Gastrocnemius medialis (tissue), 4 donors: ENCODE measurements at regions not wholly inside any gene's neighbourhood (a gene's known extent, or its start where the extent isn't known, plus 50 kb on each side); places are given as distances from the start of the nearest gene placed in this dataset.
"Not testable (repeated sequence)": the region's sequence is repeated elsewhere in the genome, so short reads cannot be mapped to it uniquely, and the experiment has no call there.

Experiments used
- ATAC-seq, 2 donors: fragments of 150-250 bp; one replicate each; pipeline ENCODE4 v1.9.1; 2016
- DNase-seq, 2 donors: peaks; one replicate each; pipeline ENCODE4 v3.0.0-alpha.2; 2019
- H3K27ac ChIP-seq, 4 donors: fragments of 200-600 bp; sonication (generic); 1 replicate in 1 of 4; 2 replicates in 3 of 4; pipeline ENCODE4 v1.5.1; 2016 to 2018; ENCODE audit warnings: mild to moderate bottlenecking in 2 of 4, moderate library complexity in 1 of 4
- H3K27me3 ChIP-seq, 3 donors: fragments of 200-600 bp; sonication (generic) in 2 of 3; 1 replicate in 1 of 3; 2 replicates in 2 of 3; pipeline versions ENCODE4 v1.5.1 to v1.6.0; 2016 to 2019; ENCODE audit warnings: mild to moderate bottlenecking in 1 of 3, moderate library complexity in 1 of 3
- H3K36me3 ChIP-seq, 2 donors: fragments of 200-600 bp; sonication (generic) in 1 of 2; one replicate each; pipeline ENCODE4 v1.5.1; 2017 to 2018
- H3K4me1 ChIP-seq, 2 donors: fragments of 200-600 bp; sonication (generic) in 1 of 2; one replicate each; pipeline ENCODE4 v1.5.1; 2016 to 2017; ENCODE audit warnings: mild to moderate bottlenecking in 2 of 2
- H3K4me3 ChIP-seq, 4 donors: fragments of 200-600 bp; sonication (generic) in 3 of 4; 1 replicate in 1 of 4; 2 replicates in 3 of 4; pipeline ENCODE4 v1.5.1; 2016 to 2019; ENCODE audit warnings: mild to moderate bottlenecking in 2 of 4
- H3K9me3 ChIP-seq, 3 donors: fragments of 200-600 bp; sonication (generic) in 2 of 3; 1 replicate in 1 of 3; 2 replicates in 2 of 3; pipeline ENCODE4 v1.5.1; 2016 to 2019
- CTCF ChIP-seq, 5 experiments: fragments of 450-650 bp in 3 of 5; fragments of 200-600 bp in 2 of 5; sonication (generic) in 2 of 5; IDR thresholded peaks in 4 of 5; conservative IDR thresholded peaks in 1 of 5; 1 replicate in 4 of 5; 2 replicates in 1 of 5; pipeline ENCODE4 v1.5.1; 2016 to 2019; ENCODE audit warnings: antibody characterized with exemption in 5 of 5, mild to moderate bottlenecking in 3 of 5, moderate library complexity in 3 of 5
- POLR2A ChIP-seq, 2 donors: fragments of 450-650 bp; IDR thresholded peaks; one replicate each; pipeline ENCODE4 v1.6.1; 2017; ENCODE audit warnings: antibody characterized with exemption in 2 of 2, mild to moderate bottlenecking in 2 of 2, moderate library complexity in 2 of 2
- in situ Hi-C, 4 donors: fragments of 200-750 bp; cut with MboI; loops; one replicate each; pipeline versions ENCODE4 v1.15.0 to v1.8.0; 2017; ENCODE audit warnings: low sequenced_read_pairs in 4 of 4
- intact Hi-C: fragments of 100-400 bp; cut with DNase I; formaldehyde crosslinking; loops from one replicate; pipeline ENCODE4 v1.15.1; 2023; ENCODE audit warnings: low total_unique reads

DNA sequence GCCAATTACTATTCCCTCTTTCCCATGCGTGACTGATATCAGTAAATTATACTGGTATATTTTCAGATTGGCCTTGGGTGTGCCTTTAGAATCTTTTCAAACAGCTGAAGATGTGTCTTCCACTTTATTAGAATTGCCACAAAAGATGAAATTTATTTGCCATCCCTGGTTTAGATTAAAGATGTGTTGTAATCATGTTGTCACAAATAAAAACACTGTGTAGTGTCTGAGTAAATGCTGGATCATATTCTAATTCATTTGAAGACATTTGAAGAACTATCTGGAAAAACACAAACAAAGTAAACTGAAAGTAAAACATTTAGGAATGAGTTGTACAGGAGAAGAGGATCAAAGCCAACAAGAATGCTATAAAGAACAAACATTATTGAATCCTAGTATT lies 339.7 kb upstream of the COL8A1 start:
- Histone ChIP-seq H3K27me3 (no peaks in the 10 kb centered on the region), H3K9me3 (no peaks in the 10 kb centered on the region), H3K27ac (no peak overlapping the region), H3K4me3 (no peak overlapping the region), H3K4me1 (no peaks in the 10 kb centered on the region), H3K36me3 (no peaks in the 10 kb centered on the region)
- in situ Hi-C loops = no loop called here
- no peak for TF ChIP-seq CTCF (IDR thresholded peaks at IDR 0.05 in 4 of 5, conservative IDR thresholded peaks at IDR 0.05 in 1 of 5)
- TF ChIP-seq POLR2A (IDR thresholded peaks at IDR 0.05) = no peak
- ATAC-seq (no peak), DNase-seq (no peak)
- intact Hi-C loops = no loop called here

DNA sequence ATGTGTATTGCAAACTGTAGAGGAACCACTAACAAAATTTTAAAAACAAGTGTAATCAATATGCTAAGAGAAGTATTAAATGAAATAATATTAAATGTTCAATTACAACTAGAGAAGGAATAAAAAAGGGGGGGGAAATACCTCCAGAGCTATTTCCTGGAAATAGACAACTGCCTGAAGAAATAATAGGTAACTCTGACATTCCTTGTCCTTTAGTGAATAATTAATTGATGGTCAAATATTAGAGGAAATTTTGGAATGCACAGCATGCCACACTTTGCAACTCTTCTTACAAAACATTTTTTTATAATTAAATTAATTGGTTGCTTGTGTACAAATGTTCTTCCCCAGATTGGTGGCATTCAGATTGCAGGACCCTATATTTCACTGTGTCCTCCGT lies 342.6 kb upstream of the COL8A1 start:
- Histone ChIP-seq H3K4me1 (no peaks in the 10 kb centered on the region), H3K9me3 (no peaks in the 10 kb centered on the region), H3K27ac (no peak overlapping the region), H3K4me3 (no peak overlapping the region), H3K27me3 (no peaks in the 10 kb centered on the region), H3K36me3 (no peaks in the 10 kb centered on the region)
- ATAC-seq (no peak), DNase-seq (no peak)
- intact Hi-C loops (no loop called here), in situ Hi-C loops (no loop called here)
- TF ChIP-seq POLR2A (IDR thresholded peaks at IDR 0.05) (no peak), CTCF (IDR thresholded peaks at IDR 0.05 in 4 of 5, conservative IDR thresholded peaks at IDR 0.05 in 1 of 5) (no peak)

GRCh38 chr3:99294092-99294491 lies 344.3 kb upstream of the COL8A1 start:
- H3K4me3 ChIP-seq, in situ Hi-C loops, ATAC-seq, intact Hi-C loops, H3K9me3 ChIP-seq, H3K36me3 ChIP-seq, H3K27me3 ChIP-seq, H3K27ac ChIP-seq, H3K4me1 ChIP-seq, DNase-seq: not testable (repeated sequence)

DNA sequence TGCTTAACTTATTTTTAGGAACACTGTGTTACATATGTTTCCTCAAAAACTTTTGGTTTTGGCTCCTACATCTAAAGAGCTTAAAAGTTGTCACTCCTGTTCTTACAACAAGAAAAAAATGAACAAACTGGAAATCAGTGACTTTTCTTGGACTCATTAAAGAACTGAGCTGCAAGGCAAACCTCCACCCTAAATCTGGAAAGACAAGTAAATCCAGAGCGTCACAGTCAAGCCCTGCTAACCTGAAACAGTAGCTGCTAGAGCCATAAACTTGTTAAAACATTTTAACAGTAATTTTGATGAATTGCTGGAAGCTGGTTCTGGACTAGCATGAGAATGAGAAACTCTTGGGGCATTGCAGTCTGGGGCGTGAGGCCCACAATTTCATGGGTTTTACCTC lies 350.5 kb upstream of the COL8A1 start:
- no peaks in the 10 kb centered on the region for H3K27me3 ChIP-seq
- no peak overlapping the region for H3K27ac ChIP-seq
- in situ Hi-C loops = no loop called here
- H3K9me3 ChIP-seq = no peaks in the 10 kb centered on the region
- ATAC-seq (no peak), DNase-seq (no peak)
- no peak overlapping the region for H3K4me3 ChIP-seq
- H3K36me3 ChIP-seq = no peaks in the 10 kb centered on the region
- intact Hi-C loops = no loop called here
- no peaks in the 10 kb centered on the region for H3K4me1 ChIP-seq
- TF ChIP-seq CTCF (IDR thresholded peaks at IDR 0.05 in 4 of 5, conservative IDR thresholded peaks at IDR 0.05 in 1 of 5) = no peak
- TF ChIP-seq POLR2A (IDR thresholded peaks at IDR 0.05) = no peak

DNA sequence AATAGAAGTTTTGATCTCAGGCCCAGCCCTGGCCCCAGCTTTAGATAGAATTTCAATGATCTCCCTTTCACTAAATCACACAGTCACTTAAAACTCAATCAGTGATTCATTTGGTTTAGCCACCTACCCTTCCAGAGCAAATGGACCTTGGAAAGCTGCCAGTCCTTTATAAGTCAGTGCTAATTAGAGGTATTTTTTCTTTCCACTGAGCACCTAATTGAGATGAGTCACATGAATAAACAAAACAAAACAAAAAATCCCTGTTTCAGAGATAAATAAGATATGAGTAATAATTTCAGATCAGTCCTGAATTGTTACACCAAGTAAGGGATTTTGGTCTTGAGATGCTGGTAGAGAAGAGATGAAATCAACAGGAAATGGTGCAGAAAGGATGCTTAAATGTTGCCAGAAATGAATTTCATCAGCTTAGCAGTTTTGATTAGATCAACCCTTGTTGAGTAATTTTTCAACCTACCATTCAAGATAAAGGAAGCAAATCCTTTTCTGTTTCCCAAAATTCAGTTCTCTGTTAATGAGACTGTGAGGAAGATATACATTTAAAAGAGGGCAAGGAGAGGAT lies 352.0 kb upstream of the COL8A1 start:
- H3K27me3 ChIP-seq = no peaks in the 10 kb centered on the region
- no peak for ATAC-seq
- H3K36me3 ChIP-seq = no peaks in the 10 kb centered on the region
- intact Hi-C loops = no loop called here
- H3K27ac ChIP-seq = no peak overlapping the region
- DNase-seq = no peak
- in situ Hi-C loops = no loop called here
- H3K4me3 ChIP-seq = no peak overlapping the region
- TF ChIP-seq CTCF (IDR thresholded peaks at IDR 0.05 in 4 of 5, conservative IDR thresholded peaks at IDR 0.05 in 1 of 5) (no peak), POLR2A (IDR thresholded peaks at IDR 0.05) (no peak)
- no peaks in the 10 kb centered on the region for H3K9me3 ChIP-seq
- no peaks in the 10 kb centered on the region for H3K4me1 ChIP-seq
